Esophagus muscularis mucosa (tissue), 4 donors: ENCODE measurements at regions not wholly inside any gene's neighbourhood (a gene's known extent, or its start where the extent isn't known, plus 50 kb on each side); places are given as distances from the start of the nearest gene placed in this dataset.

Experiments used
- DNase-seq: peaks from one replicate; pipeline ENCODE4 v3.0.0-alpha.2; 2017; ENCODE audit errors: extremely low spot score
- H3K27ac ChIP-seq, 4 donors: fragments of 200-600 bp; sonication (generic); replicated peaks in 1 of 4; 1 replicate in 3 of 4; 2 replicates in 1 of 4; pipeline ENCODE4 v1.5.1; 2016 to 2019; ENCODE audit warnings: mild to moderate bottlenecking in 1 of 4
- H3K27me3 ChIP-seq, 4 donors: fragments of 200-600 bp; sonication (generic); one replicate each; pipeline versions ENCODE4 v1.5.1 to v1.6.0; 2016 to 2019
- H3K36me3 ChIP-seq, 4 donors: fragments of 200-600 bp; sonication (generic); one replicate each; pipeline ENCODE4 v1.5.1; 2016 to 2019
- H3K4me1 ChIP-seq, 4 donors: fragments of 200-600 bp; sonication (generic); one replicate each; pipeline ENCODE4 v1.5.1; 2016 to 2019
- H3K4me3 ChIP-seq, 4 donors: fragments of 200-600 bp; sonication (generic); 1 replicate in 2 of 4; 2 replicates in 2 of 4; pipeline ENCODE4 v1.5.1; 2016 to 2019; ENCODE audit warnings: mild to moderate bottlenecking in 4 of 4, moderate library complexity in 1 of 4
- H3K9me3 ChIP-seq, 4 donors: fragments of 200-600 bp; sonication (generic); 1 replicate in 3 of 4; 2 replicates in 1 of 4; pipeline ENCODE4 v1.5.1; 2016 to 2019
- EP300 ChIP-seq: sonication (generic); formaldehyde crosslinking; IDR thresholded peaks from one replicate; pipeline ENCODE4 v1.6.1; 2017; ENCODE audit warnings: antibody characterized with exemption
- POLR2A ChIP-seq: fragments of 450-650 bp; IDR thresholded peaks from one replicate; pipeline ENCODE4 v1.6.1; 2017; ENCODE audit warnings: antibody characterized with exemption, moderate library complexity, mild to moderate bottlenecking, low read depth
- POLR2AphosphoS5 ChIP-seq, 2 donors: sonication (generic); formaldehyde crosslinking; IDR thresholded peaks; one replicate each; pipeline ENCODE4 v1.6.1; 2017; ENCODE audit warnings: antibody characterized with exemption in 2 of 2
- WGBS: methylation state at CpG from one replicate; pipeline ENCODE4 v1.1.5; 2018; 5-methylcytosine and 5-hydroxymethylcytosine counted together
- intact Hi-C: fragments of 100-400 bp; cut with DNase I; formaldehyde crosslinking; loops from one replicate; pipeline ENCODE4 v1.15.1; 2023
- TF ChIP-seq, protein P1 (sequence below), 3 experiments: fragments of 200-600 bp in 2 of 3; fragments of 450-650 bp in 1 of 3; sonication (generic) in 2 of 3; IDR thresholded peaks; one replicate each; pipeline ENCODE4 v1.5.1; 2017 to 2019; ENCODE audit warnings: antibody characterized with exemption in 3 of 3, mild to moderate bottlenecking in 2 of 3, moderate library complexity in 1 of 3

GRCh38 chr6:147740916-147741315 is 232.4 kb downstream of the SAMD5 start:
- Histone ChIP-seq H3K9me3 (no peaks in the 10 kb centered on the region), H3K4me1 (peaks cover 0 to 9% (median 4%) of the 10 kb centered on the region in 4 donors), H3K27ac (no peak overlapping the region), H3K4me3 (no peak overlapping the region), H3K36me3 (no peaks in the 10 kb centered on the region), H3K27me3 (no peaks in the 10 kb centered on the region)
- 59% methylated on average over 3 of the region's 3 CpGs for WGBS
- no peak for DNase-seq
- TF ChIP-seq EP300, result no peak
- TF ChIP-seq, protein P1, sequence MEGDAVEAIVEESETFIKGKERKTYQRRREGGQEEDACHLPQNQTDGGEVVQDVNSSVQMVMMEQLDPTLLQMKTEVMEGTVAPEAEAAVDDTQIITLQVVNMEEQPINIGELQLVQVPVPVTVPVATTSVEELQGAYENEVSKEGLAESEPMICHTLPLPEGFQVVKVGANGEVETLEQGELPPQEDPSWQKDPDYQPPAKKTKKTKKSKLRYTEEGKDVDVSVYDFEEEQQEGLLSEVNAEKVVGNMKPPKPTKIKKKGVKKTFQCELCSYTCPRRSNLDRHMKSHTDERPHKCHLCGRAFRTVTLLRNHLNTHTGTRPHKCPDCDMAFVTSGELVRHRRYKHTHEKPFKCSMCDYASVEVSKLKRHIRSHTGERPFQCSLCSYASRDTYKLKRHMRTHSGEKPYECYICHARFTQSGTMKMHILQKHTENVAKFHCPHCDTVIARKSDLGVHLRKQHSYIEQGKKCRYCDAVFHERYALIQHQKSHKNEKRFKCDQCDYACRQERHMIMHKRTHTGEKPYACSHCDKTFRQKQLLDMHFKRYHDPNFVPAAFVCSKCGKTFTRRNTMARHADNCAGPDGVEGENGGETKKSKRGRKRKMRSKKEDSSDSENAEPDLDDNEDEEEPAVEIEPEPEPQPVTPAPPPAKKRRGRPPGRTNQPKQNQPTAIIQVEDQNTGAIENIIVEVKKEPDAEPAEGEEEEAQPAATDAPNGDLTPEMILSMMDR (IDR thresholded peaks at IDR 0.05), result no peak
- no peak for TF ChIP-seq POLR2AphosphoS5 (IDR thresholded peaks at IDR 0.05)
- TF ChIP-seq POLR2A, result no peak
- intact Hi-C loops, result no loop called here

DNA sequence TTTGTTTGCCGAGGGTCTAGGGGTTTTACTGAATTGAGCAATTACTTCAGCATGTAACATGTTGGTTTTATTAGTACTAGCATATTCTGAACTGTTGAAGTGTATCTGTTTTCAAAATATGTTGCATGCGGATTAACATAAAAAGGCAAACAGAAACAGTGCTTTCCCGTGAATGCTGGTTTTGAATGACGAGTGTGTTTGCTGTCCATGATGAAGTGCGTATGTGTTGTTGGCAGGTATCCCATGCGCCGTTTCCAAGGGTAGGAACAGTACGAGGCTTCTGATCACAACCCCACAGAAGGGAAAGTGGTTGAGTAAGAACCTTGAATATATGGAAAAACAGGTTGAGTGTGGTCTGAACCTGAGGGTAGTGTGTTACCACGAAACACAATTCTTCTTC is 232.9 kb downstream of the SAMD5 start:
- Histone ChIP-seq H3K9me3 (no peaks in the 10 kb centered on the region), H3K27ac (no peak overlapping the region), H3K27me3 (no peaks in the 10 kb centered on the region), H3K36me3 (no peaks in the 10 kb centered on the region), H3K4me3 (no peak overlapping the region), H3K4me1 (peaks cover 0 to 9% (median 4%) of the 10 kb centered on the region in 4 donors)
- TF ChIP-seq EP300 (no peak), POLR2AphosphoS5 (IDR thresholded peaks at IDR 0.05) (no peak), POLR2A (no peak)
- TF ChIP-seq, protein P1 (IDR thresholded peaks at IDR 0.05), result no peak
- DNase-seq, result no peak
- intact Hi-C loops, result no loop called here
- 87% methylated on average over 9 of the region's 9 CpGs for WGBS

DNA sequence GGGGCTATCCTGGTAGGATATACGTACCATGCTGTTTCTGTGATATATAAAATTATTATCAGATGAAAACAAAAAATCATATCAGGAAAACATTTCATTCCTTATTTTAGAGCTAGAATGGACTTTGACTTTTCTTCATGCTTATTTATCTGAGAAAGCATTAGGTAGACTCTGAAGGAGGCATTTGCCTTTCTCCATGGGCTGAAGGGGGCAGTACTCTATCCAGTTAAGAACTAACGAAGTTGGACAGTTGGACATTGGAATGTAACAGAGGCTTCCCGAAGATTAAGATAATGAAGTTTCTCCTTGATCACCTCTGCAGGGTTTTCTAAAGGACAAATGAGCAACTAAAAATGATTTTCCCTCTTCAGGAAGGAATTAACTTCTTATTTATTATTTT is 233.9 kb downstream of the SAMD5 start:
- H3K27me3 ChIP-seq, result no peaks in the 10 kb centered on the region
- 89% methylated on average over 3 of the region's 3 CpGs for WGBS
- TF ChIP-seq POLR2AphosphoS5 (IDR thresholded peaks at IDR 0.05) (no peak), EP300 (no peak), POLR2A (no peak)
- TF ChIP-seq, protein P1 (IDR thresholded peaks at IDR 0.05), result no peak
- H3K36me3 ChIP-seq, result no peaks in the 10 kb centered on the region
- no peak overlapping the region for H3K27ac ChIP-seq
- peaks cover 0 to 9% (median 4%) of the 10 kb centered on the region in 4 donors for H3K4me1 ChIP-seq
- H3K4me3 ChIP-seq, result no peak overlapping the region
- no peaks in the 10 kb centered on the region for H3K9me3 ChIP-seq
- intact Hi-C loops, result no loop called here
- DNase-seq, result no peak

GRCh38 chr6:147744012-147744411 is 235.5 kb downstream of the SAMD5 start:
- no peaks in the 10 kb centered on the region for H3K27me3 ChIP-seq
- TF ChIP-seq, protein P1 (IDR thresholded peaks at IDR 0.05), result no peak
- TF ChIP-seq POLR2AphosphoS5 (IDR thresholded peaks at IDR 0.05) (no peak), EP300 (no peak)
- no peak overlapping the region for H3K27ac ChIP-seq
- no peaks in the 10 kb centered on the region for H3K9me3 ChIP-seq
- no peak for DNase-seq
- no peak overlapping the region for H3K4me3 ChIP-seq
- H3K36me3 ChIP-seq, result no peaks in the 10 kb centered on the region
- intact Hi-C loops, result no loop called here
- H3K4me1 ChIP-seq, result peaks cover 0 to 3% (median 1%) of the 10 kb centered on the region in 4 donors
- 92% methylated on average over 1 of the region's 1 CpG for WGBS

- no peak for TF ChIP-seq POLR2AphosphoS5 (IDR thresholded peaks at IDR 0.05)
- TF ChIP-seq, protein P1 (IDR thresholded peaks at IDR 0.05), result no peak
- Histone ChIP-seq H3K27me3 (no peaks in the 10 kb centered on the region), H3K4me3 (no peak overlapping the region), H3K36me3 (no peaks in the 10 kb centered on the region), H3K9me3 (no peaks in the 10 kb centered on the region), H3K4me1 (no peaks in the 10 kb centered on the region), H3K27ac (no peak overlapping the region)
- intact Hi-C loops, result no loop called here
- no peak for DNase-seq
- WGBS, result 89% methylated on average over 5 of the region's 5 CpGs
Measured at GRCh38 chr6:147749331-147749730, 240.8 kb downstream of the SAMD5 start.
